ENCODE measurements at regions not wholly inside any gene's neighbourhood (a gene's known extent, or its start where the extent isn't known, plus 50 kb on each side); places are given as distances from the start of the nearest gene placed in this dataset.

- TF ChIP-seq ZFX (IDR thresholded peaks at IDR 0.05; ENCODE audit: borderline replicate concordance) (no peak), CTCF (IDR thresholded peaks at IDR 0.05) (no peak)
Measured at GRCh38 chr13:21901811-21902708, 231.2 kb downstream of the FGF9 start.

Data from 22Rv1 (cell line).